G401.6 (cell line): ENCODE measurements at regions not wholly inside any gene's neighbourhood (a gene's known extent, or its start where the extent isn't known, plus 50 kb on each side); places are given as distances from the start of the nearest gene placed in this dataset.
"Not testable (repeated sequence)": the region's sequence is repeated elsewhere in the genome, so short reads cannot be mapped to it uniquely, and the experiment has no call there.

Experiments used
- FAIRE-seq: peaks from 2 replicates; lab custom pipeline; 2012; peaks lifted over from hg19 to GRCh38; lab: Jason Lieb, UNC

GRCh38 chr6:104500265-104500664, 359.5 kb downstream of the HACE1 start:
- FAIRE-seq: no peak

- FAIRE-seq: no peak
Measured at GRCh38 chr6:104486035-104486434, 373.7 kb downstream of the HACE1 start.

- FAIRE-seq: no peak
Measured at GRCh38 chr6:104484626-104485025, 375.1 kb downstream of the HACE1 start.

GRCh38 chr6:104484191-104484590, 375.5 kb downstream of the HACE1 start:
- FAIRE-seq: no peak

GRCh38 chr6:104483225-104483834, 376.4 kb downstream of the HACE1 start:
- peak; percentile 79 for FAIRE-seq

- no peak for FAIRE-seq
Measured at GRCh38 chr6:104477569-104477968, 382.1 kb downstream of the HACE1 start.

- no peak for FAIRE-seq
Measured at GRCh38 chr6:104473021-104473429, 386.7 kb downstream of the HACE1 start.

GRCh38 chr6:104472021-104472901, 387.5 kb downstream of the HACE1 start:
- FAIRE-seq: no peak

GRCh38 chr6:104466306-104466705, 393.4 kb downstream of the HACE1 start:
- no peak for FAIRE-seq

GRCh38 chr6:104462811-104463599, 396.7 kb downstream of the HACE1 start:
- no peak for FAIRE-seq

GRCh38 chr6:104460738-104461483, 398.8 kb downstream of the HACE1 start:
- FAIRE-seq: no peak

- FAIRE-seq: no peak
Measured at GRCh38 chr6:104459543-104459942, 400.2 kb downstream of the HACE1 start.

GRCh38 chr6:104449918-104450317, 409.8 kb downstream of the HACE1 start:
- no peak for FAIRE-seq

GRCh38 chr6:104446101-104447080, 413.3 kb downstream of the HACE1 start:
- FAIRE-seq: not testable (repeated sequence)

- FAIRE-seq: no peak
Measured at GRCh38 chr6:104434519-104434918, 425.2 kb downstream of the HACE1 start.

- no peak for FAIRE-seq
Measured at GRCh38 chr6:104431096-104431495, 428.6 kb downstream of the HACE1 start.

GRCh38 chr6:104428184-104428583, 431.5 kb downstream of the HACE1 start:
- FAIRE-seq: no peak

- FAIRE-seq: no peak
Measured at GRCh38 chr6:104423691-104424090, 436.0 kb downstream of the HACE1 start.

GRCh38 chr6:104421650-104422049, 438.1 kb downstream of the HACE1 start:
- no peak for FAIRE-seq

GRCh38 chr6:104418839-104419238, 440.9 kb downstream of the HACE1 start:
- no peak for FAIRE-seq

GRCh38 chr6:104418125-104418524, 441.6 kb downstream of the HACE1 start:
- FAIRE-seq: no peak
